ENCODE measurements at regions not wholly inside any gene's neighbourhood (a gene's known extent, or its start where the extent isn't known, plus 50 kb on each side); places are given as distances from the start of the nearest gene placed in this dataset.
A peak's percentile ranks its signal among the peaks of the same experiment; 100 is the strongest.

DNA sequence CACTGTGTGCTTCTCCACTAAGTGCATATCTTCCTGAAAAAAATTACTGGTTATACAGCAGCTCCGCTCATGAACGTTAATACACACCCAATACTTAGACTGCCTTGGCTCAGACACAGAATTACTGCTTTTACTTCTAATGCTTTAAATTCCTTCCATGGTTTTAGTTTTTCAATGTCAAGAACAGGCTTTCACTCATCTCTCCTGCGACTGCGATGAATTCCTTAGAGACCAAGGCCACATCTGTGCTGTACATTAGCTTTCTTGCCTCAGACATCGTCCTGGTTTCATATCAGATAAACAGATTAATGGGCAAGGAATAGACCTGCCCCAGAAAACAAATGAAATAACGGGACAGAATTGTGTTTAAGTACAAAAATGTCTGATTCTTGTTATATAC is 120.2 kb downstream of the CYP26A1 start:
- H3K36me3 ChIP-seq (replicated peaks in 1 of 2; ENCODE audit: insufficient read depth in 1 of 2, low read depth in 2 of 2): no peaks in the 10 kb centered on the region
- H3K27ac ChIP-seq: no peak overlapping the region
- H3K4me3 ChIP-seq: no peak overlapping the region
- intact Hi-C loops (cut with DNase I): no loop called here
- no peaks in the 10 kb centered on the region for H3K9me3 ChIP-seq
- H3K4me1 ChIP-seq: peaks cover 16% of the 10 kb centered on the region
- WGBS, 2 donors: 33 to 56% methylated on average over 6 of the region's 6 CpGs
- ATAC-seq (no peak), DNase-seq (no peak)
- TF ChIP-seq POLR2A (IDR thresholded peaks at IDR 0.05): no peak
- TF ChIP-seq, protein P1, sequence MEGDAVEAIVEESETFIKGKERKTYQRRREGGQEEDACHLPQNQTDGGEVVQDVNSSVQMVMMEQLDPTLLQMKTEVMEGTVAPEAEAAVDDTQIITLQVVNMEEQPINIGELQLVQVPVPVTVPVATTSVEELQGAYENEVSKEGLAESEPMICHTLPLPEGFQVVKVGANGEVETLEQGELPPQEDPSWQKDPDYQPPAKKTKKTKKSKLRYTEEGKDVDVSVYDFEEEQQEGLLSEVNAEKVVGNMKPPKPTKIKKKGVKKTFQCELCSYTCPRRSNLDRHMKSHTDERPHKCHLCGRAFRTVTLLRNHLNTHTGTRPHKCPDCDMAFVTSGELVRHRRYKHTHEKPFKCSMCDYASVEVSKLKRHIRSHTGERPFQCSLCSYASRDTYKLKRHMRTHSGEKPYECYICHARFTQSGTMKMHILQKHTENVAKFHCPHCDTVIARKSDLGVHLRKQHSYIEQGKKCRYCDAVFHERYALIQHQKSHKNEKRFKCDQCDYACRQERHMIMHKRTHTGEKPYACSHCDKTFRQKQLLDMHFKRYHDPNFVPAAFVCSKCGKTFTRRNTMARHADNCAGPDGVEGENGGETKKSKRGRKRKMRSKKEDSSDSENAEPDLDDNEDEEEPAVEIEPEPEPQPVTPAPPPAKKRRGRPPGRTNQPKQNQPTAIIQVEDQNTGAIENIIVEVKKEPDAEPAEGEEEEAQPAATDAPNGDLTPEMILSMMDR (IDR thresholded peaks at IDR 0.05): no peak
- no peaks in the 10 kb centered on the region for H3K27me3 ChIP-seq

DNA sequence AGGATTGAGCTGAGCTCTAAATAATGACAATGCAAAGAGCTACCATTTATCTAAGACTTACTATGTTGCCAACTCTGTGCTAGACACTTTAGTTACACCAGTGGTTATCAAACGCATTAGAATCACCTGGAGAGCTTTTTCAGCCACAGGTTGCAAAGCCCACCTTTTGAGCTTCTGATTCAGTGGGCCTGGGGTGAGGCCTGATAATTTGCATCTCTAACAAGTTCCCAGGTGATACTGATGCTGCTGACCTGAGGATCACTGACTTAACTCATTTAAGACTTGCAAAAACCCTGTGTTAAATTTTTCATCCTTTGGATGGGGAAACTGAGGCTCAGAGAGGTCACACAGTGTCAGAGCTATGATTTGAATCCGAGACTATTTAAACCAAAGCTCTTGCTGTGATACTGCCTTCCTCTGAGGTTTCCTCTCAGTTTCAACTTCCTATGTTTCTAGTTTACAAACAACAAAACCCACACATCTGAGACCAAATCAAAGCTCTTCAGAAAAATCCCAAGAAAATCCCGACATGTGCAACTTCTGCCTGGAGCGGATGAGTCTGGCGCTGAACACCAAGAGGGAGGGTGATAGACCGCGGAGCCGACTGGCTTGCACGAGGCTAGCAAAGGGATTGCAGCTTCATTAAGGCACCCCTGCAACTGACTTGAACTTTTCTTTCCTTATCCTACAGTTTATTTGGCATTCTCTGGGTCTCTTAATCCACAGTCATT is 124.9 kb downstream of the CYP26A1 start:
- intact Hi-C loops (cut with DNase I): no loop called here
- no peaks in the 10 kb centered on the region for H3K9me3 ChIP-seq
- no peak overlapping the region for H3K4me3 ChIP-seq
- ATAC-seq (peak; percentile 21), DNase-seq (peak in 1 of 4 donors; percentile 21)
- H3K27ac ChIP-seq: peak overlapping the region in 1 of 4 donors; percentile 29
- H3K36me3 ChIP-seq (replicated peaks in 1 of 2; ENCODE audit: insufficient read depth in 1 of 2, low read depth in 2 of 2): no peaks in the 10 kb centered on the region
- peaks cover 5% of the 10 kb centered on the region for H3K4me1 ChIP-seq
- H3K27me3 ChIP-seq: no peaks in the 10 kb centered on the region
- 21 to 42% methylated on average over 9 of the region's 9 CpGs for WGBS, 2 donors
- TF ChIP-seq POLR2A (IDR thresholded peaks at IDR 0.05): no peak
- TF ChIP-seq, protein P1 (IDR thresholded peaks at IDR 0.05): no peak

DNA sequence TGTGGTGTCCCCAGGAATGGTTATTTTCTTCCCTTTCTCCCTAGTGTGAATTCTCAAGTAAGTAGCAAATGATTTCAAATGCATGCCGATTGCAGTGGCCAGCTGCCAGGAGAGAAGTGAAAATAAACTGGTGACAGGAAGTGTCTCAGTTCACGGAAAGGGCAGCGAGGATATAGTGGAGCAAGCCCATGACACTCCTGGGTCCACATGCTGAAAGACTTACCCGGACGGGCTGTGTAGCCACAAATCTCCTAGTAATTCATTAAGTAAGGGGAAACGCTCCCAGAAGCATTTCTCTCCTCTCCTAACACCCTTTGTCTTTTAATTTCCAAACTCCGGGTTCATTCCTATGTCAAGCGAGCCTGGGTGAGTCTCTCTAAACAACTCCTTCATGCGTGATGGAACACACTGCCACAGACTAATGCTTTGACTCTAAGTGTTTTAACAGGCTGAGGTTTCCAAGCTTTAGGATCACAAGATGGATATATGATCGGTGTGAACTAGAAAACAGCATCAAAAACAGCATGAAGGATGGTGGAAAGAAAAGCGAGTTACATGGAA is 125.6 kb downstream of the CYP26A1 start:
- H3K36me3 ChIP-seq (replicated peaks in 1 of 2; ENCODE audit: insufficient read depth in 1 of 2, low read depth in 2 of 2): no peaks in the 10 kb centered on the region
- H3K27me3 ChIP-seq: no peaks in the 10 kb centered on the region
- ATAC-seq: peak; percentile 30
- peaks cover 5% of the 10 kb centered on the region for H3K4me1 ChIP-seq
- H3K27ac ChIP-seq: peak overlapping the region in 1 of 4 donors; percentile 29
- no peak for TF ChIP-seq POLR2A (IDR thresholded peaks at IDR 0.05)
- TF ChIP-seq, protein P1 (IDR thresholded peaks at IDR 0.05): no peak
- intact Hi-C loops (cut with DNase I): no loop called here
- 12 to 14% methylated on average over 11 of the region's 11 CpGs for WGBS, 2 donors
- H3K4me3 ChIP-seq: peak overlapping the region in 1 of 2 donors; percentile 14
- DNase-seq: peak; percentile 34 to 72 (median 45)
- no peaks in the 10 kb centered on the region for H3K9me3 ChIP-seq

DNA sequence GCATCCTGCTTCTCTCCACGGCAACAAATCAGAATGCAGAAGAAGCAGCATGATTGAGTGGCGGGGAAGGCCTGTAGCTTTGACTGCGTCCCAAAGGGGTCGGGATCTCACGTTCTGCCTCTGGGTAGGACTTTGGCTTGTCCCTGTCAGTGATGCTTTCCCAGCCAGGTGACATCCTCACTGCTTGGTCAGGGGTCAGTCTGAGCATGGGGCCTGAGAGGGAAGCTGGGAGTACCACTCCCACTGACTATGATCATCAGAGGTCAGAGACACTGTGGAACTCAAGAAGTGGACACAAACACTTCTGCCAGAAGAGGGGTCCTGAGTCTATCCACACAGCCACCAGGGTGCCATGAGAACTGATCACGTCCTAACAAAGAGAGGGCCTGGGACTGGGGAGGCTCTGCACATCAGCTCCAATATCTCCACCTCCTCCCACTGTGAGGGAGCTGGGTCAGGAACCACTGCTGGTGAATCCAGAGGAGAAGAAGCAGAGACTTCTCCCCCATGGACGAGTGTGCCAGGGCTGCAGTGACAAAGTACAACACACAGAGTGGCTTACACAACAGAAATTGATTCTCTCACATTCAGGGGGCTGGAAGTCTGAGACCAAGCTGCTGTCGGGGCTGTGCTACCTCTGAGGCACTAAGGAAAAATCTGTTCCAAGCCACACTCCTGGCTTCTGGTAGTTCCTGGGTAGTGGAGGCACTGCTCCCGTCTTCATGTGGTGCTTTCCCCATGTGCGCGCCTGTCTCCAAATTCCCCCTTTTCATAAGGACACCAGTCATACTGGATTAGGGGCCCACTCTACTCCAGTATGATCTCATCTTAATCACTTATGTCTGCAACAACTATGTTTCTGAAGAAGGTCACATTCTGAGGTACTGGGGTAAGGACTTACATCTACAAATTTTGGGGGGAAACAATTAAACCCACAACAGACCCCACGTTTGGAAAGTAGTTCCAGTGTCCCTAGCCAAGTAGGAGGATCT is 131.1 kb downstream of the CYP26A1 start:
- Histone ChIP-seq H3K27me3 (no peaks in the 10 kb centered on the region), H3K36me3 (replicated peaks in 1 of 2; ENCODE audit: insufficient read depth in 1 of 2, low read depth in 2 of 2) (no peaks in the 10 kb centered on the region), H3K9me3 (no peaks in the 10 kb centered on the region), H3K4me1 (no peaks in the 10 kb centered on the region), H3K4me3 (no peak overlapping the region), H3K27ac (no peak overlapping the region)
- TF ChIP-seq, protein P1 (IDR thresholded peaks at IDR 0.05): no peak
- TF ChIP-seq POLR2A (IDR thresholded peaks at IDR 0.05): no peak
- DNase-seq (no peak), ATAC-seq (no peak)
- 67 to 68% methylated on average over 10 to 12 of the region's 12 CpGs for WGBS, 2 donors
- intact Hi-C loops (cut with DNase I): no loop called here

All from body of pancreas (tissue), 4 donors.